CD14-positive monocyte (primary cell): ENCODE measurements at regions not wholly inside any gene's neighbourhood (a gene's known extent, or its start where the extent isn't known, plus 50 kb on each side); places are given as distances from the start of the nearest gene placed in this dataset.

Source experiments
- DNase-seq, 3 donors: peaks; one replicate each; pipeline ENCODE4 v3.0.0-alpha.2; 2011 to 2022
- H2AFZ ChIP-seq: 2 replicates; pipeline ENCODE4 v1.6.0; 2012; ENCODE audit warnings: mild to moderate bottlenecking, low read depth, low read length, inconsistent platforms; ENCODE audit not compliant: insufficient read depth, poor library complexity, severe bottlenecking
- H3K27ac ChIP-seq, 2 donors: 1 replicate in 1 of 2; 2 replicates in 1 of 2; pipeline ENCODE4 v1.5.1; 2012 to 2013; ENCODE audit warnings: low read length in 2 of 2, control low read depth in 1 of 2, inconsistent platforms in 1 of 2, low read depth in 1 of 2, mild to moderate bottlenecking in 1 of 2
- H3K27me3 ChIP-seq, 2 donors: one replicate each; pipeline versions ENCODE4 v1.6.0 to v1.6.1; 2011 to 2013; ENCODE audit warnings: low read length in 2 of 2; ENCODE audit not compliant: control insufficient read depth in 2 of 2, insufficient read depth in 2 of 2
- H3K36me3 ChIP-seq, 2 donors: replicated peaks in 1 of 2; 1 replicate in 1 of 2; 2 replicates in 1 of 2; pipeline versions ENCODE4 v1.5.1 to v1.6.1; 2012 to 2013; ENCODE audit warnings: low read length in 2 of 2, control low read depth in 1 of 2, inconsistent platforms in 1 of 2, mild to moderate bottlenecking in 1 of 2; ENCODE audit not compliant: insufficient read depth in 2 of 2, control insufficient read depth in 1 of 2
- H3K4me1 ChIP-seq, 2 donors: 1 replicate in 1 of 2; 2 replicates in 1 of 2; pipeline versions ENCODE4 v1.5.1 to v1.6.1; 2012 to 2013; ENCODE audit warnings: low read length in 2 of 2, control low read depth in 1 of 2, inconsistent platforms in 1 of 2, mild to moderate bottlenecking in 1 of 2, moderate library complexity in 1 of 2; ENCODE audit not compliant: insufficient read depth in 2 of 2, control insufficient read depth in 1 of 2
- H3K4me2 ChIP-seq: replicated peaks from 2 replicates; pipeline ENCODE3; 2012; ENCODE audit warnings: low read length, moderate library complexity, mild to moderate bottlenecking; ENCODE audit not compliant: poor library complexity, severe bottlenecking; ENCODE audit errors: extremely low read depth
- H3K4me3 ChIP-seq, 3 experiments: fragments of 200-600 bp in 1 of 3; sonication (generic) in 1 of 3; replicated peaks in 1 of 3; 1 replicate in 2 of 3; 2 replicates in 1 of 3; pipeline ENCODE4 v1.5.1; 2011 to 2013; ENCODE audit warnings: low read length in 3 of 3, mild to moderate bottlenecking in 3 of 3, control low read depth in 2 of 3, low read depth in 2 of 3, inconsistent platforms in 1 of 3, moderate library complexity in 1 of 3
- H3K79me2 ChIP-seq: 2 replicates; pipeline ENCODE4 v1.6.0; 2012; ENCODE audit warnings: mild to moderate bottlenecking, control low read depth, inconsistent platforms, low read length, moderate library complexity; ENCODE audit not compliant: insufficient read depth
- H3K9ac ChIP-seq: 2 replicates; pipeline ENCODE4 v1.6.0; 2017; ENCODE audit warnings: low read length, mild to moderate bottlenecking; ENCODE audit not compliant: insufficient read depth, poor library complexity, severe bottlenecking
- H3K9me3 ChIP-seq, 2 donors: replicated peaks in 1 of 2; 1 replicate in 1 of 2; 2 replicates in 1 of 2; pipeline versions ENCODE4 v1.5.1 to v1.6.1; 2012 to 2013; ENCODE audit warnings: low read length in 2 of 2, control low read depth in 1 of 2; ENCODE audit not compliant: control insufficient read depth in 1 of 2, insufficient read depth in 1 of 2
- H4K20me1 ChIP-seq: 2 replicates; pipeline ENCODE4 v1.6.0; 2012; ENCODE audit warnings: mild to moderate bottlenecking, low read length, control low read depth, moderate library complexity; ENCODE audit not compliant: insufficient read depth
- H3K27ac Mint-ChIP-seq, 7 donors: one replicate each; pipeline ENCODE4 v1.8.0; 2020; ENCODE audit warnings: mild to moderate bottlenecking in 7 of 7, mixed read lengths in 7 of 7, moderate library complexity in 6 of 7, inconsistent platforms in 2 of 7
- H3K27me3 Mint-ChIP-seq, 3 donors: one replicate each; pipeline ENCODE4 v1.8.0; 2021 to 2022; ENCODE audit warnings: low read depth in 3 of 3, mild to moderate bottlenecking in 3 of 3, mixed read lengths in 3 of 3, moderate library complexity in 3 of 3, inconsistent platforms in 1 of 3
- H3K36me3 Mint-ChIP-seq, 2 donors: one replicate each; pipeline ENCODE4 v1.8.0; 2020; ENCODE audit warnings: mixed read lengths in 2 of 2, inconsistent platforms in 1 of 2, mild to moderate bottlenecking in 1 of 2
- H3K4me1 Mint-ChIP-seq: one replicate; pipeline ENCODE4 v1.8.0; 2020; ENCODE audit warnings: mild to moderate bottlenecking, mixed read lengths
- H3K4me3 Mint-ChIP-seq, 2 donors: one replicate each; pipeline ENCODE4 v1.8.0; 2020; ENCODE audit warnings: mild to moderate bottlenecking in 2 of 2, mixed read lengths in 2 of 2, moderate library complexity in 1 of 2
- H3K9me3 Mint-ChIP-seq, 7 donors: one replicate each; pipeline ENCODE4 v1.8.0; 2020 to 2022; ENCODE audit warnings: mixed read lengths in 7 of 7, mild to moderate bottlenecking in 6 of 7, moderate library complexity in 6 of 7, inconsistent platforms in 2 of 7
- CTCF ChIP-seq: fragments of 200-600 bp; IDR thresholded peaks from one replicate; pipeline ENCODE4 v1.8.0; 2022; ENCODE audit warnings: antibody characterized with exemption, mild to moderate bottlenecking
- WGBS: methylation state at CpG from one replicate; pipeline ENCODE4 v1.1.5; 2013; ENCODE audit warnings: missing lambda C conversion rate; ENCODE audit not compliant: insufficient coverage; 5-methylcytosine and 5-hydroxymethylcytosine counted together
- intact Hi-C, 2 donors: fragments of 100-400 bp; cut with micrococcal nuclease; formaldehyde crosslinking; loops; one replicate each; pipeline versions ENCODE4 v1.15.0 to v1.15.1; 2023

DNA sequence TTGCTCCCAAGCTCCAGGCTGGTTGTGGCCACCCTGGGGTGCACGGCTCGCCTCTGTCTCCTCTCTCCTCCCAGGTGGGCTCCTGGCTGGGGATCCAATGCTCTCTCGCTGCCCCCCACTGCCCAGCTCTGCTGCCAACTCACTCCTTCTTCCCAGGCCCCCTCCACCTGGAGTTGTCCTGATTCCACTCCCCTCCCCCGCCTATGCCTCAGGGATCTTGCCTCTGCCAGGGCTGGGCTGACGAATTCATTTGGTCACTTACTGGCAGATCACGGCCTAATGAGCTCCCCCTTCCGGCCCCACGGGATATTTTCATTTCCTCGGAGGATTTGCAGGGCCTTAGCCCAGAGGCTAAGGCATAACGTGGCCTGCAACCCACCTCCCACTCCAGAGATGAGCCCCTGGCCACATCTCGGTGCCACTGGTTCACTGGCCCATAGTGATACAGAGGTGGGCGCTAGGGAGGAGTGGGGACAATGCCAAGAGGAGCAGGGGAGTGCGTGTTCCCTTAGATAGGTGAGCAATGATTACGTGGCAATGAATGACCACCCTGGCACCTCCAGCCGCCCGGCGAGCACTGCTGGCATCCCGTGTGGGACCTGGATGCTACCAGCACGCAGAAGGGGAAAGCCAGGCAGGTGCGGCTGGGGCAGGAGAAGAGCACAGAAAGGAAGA is 344.6 kb upstream of the SHH start:
- Histone ChIP-seq H3K4me2 (no peak overlapping the region), H3K27me3 (no peaks in the 10 kb centered on the region), H4K20me1 (no peaks in the 10 kb centered on the region), H3K4me1 (no peaks in the 10 kb centered on the region), H2AFZ (no peak overlapping the region), H3K79me2 (no peaks in the 10 kb centered on the region), H3K9ac (no peak overlapping the region), H3K9me3 (peaks cover 0 to 8% of the 10 kb centered on the region in 2 donors), H3K27ac (no peak overlapping the region), H3K36me3 (no peaks in the 10 kb centered on the region), H3K4me3 (no peak overlapping the region)
- no peak for TF ChIP-seq CTCF
- peaks cover 2 to 5% (median 4%) of the 10 kb centered on the region in 3 donors for H3K27me3 Mint-ChIP-seq
- peaks cover 3 to 11% (median 5%) of the 10 kb centered on the region in 7 donors for H3K9me3 Mint-ChIP-seq
- 80% methylated on average over 17 of the region's 20 CpGs for WGBS
- no peak overlapping the region for H3K4me3 Mint-ChIP-seq
- no peaks in the 10 kb centered on the region for H3K4me1 Mint-ChIP-seq
- H3K27ac Mint-ChIP-seq: peak overlapping the region in 1 of 7 donors; percentile 33
- intact Hi-C loops: no loop called here
- H3K36me3 Mint-ChIP-seq: no peaks in the 10 kb centered on the region
- no peak for DNase-seq

- no peak overlapping the region for H3K4me2 ChIP-seq
- no peak overlapping the region for H2AFZ ChIP-seq
- H3K36me3 ChIP-seq: no peaks in the 10 kb centered on the region
- Mint-ChIP-seq H3K4me1 (no peaks in the 10 kb centered on the region), H3K27ac (no peak overlapping the region), H3K4me3 (no peak overlapping the region), H3K9me3 (peaks cover 3 to 11% (median 5%) of the 10 kb centered on the region in 7 donors), H3K27me3 (peaks cover 2 to 5% (median 4%) of the 10 kb centered on the region in 3 donors), H3K36me3 (no peaks in the 10 kb centered on the region)
- TF ChIP-seq CTCF: no peak
- no peak overlapping the region for H3K9ac ChIP-seq
- peaks cover 0 to 8% of the 10 kb centered on the region in 2 donors for H3K9me3 ChIP-seq
- no peaks in the 10 kb centered on the region for H4K20me1 ChIP-seq
- intact Hi-C loops: no loop called here
- H3K4me3 ChIP-seq: no peak overlapping the region
- H3K27me3 ChIP-seq: no peaks in the 10 kb centered on the region
- DNase-seq: no peak
- WGBS: 81% methylated on average over 9 of the region's 12 CpGs
- H3K4me1 ChIP-seq: no peaks in the 10 kb centered on the region
- no peaks in the 10 kb centered on the region for H3K79me2 ChIP-seq
- H3K27ac ChIP-seq: no peak overlapping the region
Measured at GRCh38 chr7:156155988-156156733, 343.9 kb upstream of the SHH start.
